LNCaP clone FGC (cell line): ENCODE measurements at regions not wholly inside any gene's neighbourhood (a gene's known extent, or its start where the extent isn't known, plus 50 kb on each side); places are given as distances from the start of the nearest gene placed in this dataset.

Experiments used
- DNase-seq: peaks from one replicate; pipeline ENCODE4 v3.0.0-alpha.2; 2011; ENCODE audit warnings: low read depth
- H3K4me3 ChIP-seq: 2 replicates; pipeline ENCODE4 v1.5.1; 2011; ENCODE audit warnings: mild to moderate bottlenecking, low read depth, low read length, control low read depth
- CTCF ChIP-seq: IDR thresholded peaks from 2 replicates; pipeline ENCODE4 v1.5.1; 2012; ENCODE audit warnings: mild to moderate bottlenecking; ENCODE audit not compliant: control insufficient read depth, insufficient read depth; ENCODE audit errors: extremely low read depth

- no peak overlapping the region for H3K4me3 ChIP-seq
- peak; percentile 69 for TF ChIP-seq CTCF
- peak; percentile 22 for DNase-seq
These were observed 425.9 kb downstream of the TMEM135 start for GRCh38 chr11:87463486-87464102.

GRCh38 chr11:87462171-87462570, 424.4 kb downstream of the TMEM135 start:
- H3K4me3 ChIP-seq, result no peak overlapping the region
- no peak for DNase-seq
- no peak for TF ChIP-seq CTCF

- H3K4me3 ChIP-seq, result no peak overlapping the region
- no peak for TF ChIP-seq CTCF
- no peak for DNase-seq
These were observed 423.3 kb downstream of the TMEM135 start for GRCh38 chr11:87460842-87461637.

GRCh38 chr11:87460279-87460678, 422.5 kb downstream of the TMEM135 start:
- no peak for TF ChIP-seq CTCF
- no peak overlapping the region for H3K4me3 ChIP-seq
- DNase-seq, result no peak

GRCh38 chr11:87459351-87459750, 421.6 kb downstream of the TMEM135 start:
- H3K4me3 ChIP-seq, result no peak overlapping the region
- no peak for DNase-seq
- no peak for TF ChIP-seq CTCF

GRCh38 chr11:87456499-87456898, 418.8 kb downstream of the TMEM135 start:
- no peak for TF ChIP-seq CTCF
- no peak for DNase-seq
- no peak overlapping the region for H3K4me3 ChIP-seq

GRCh38 chr11:87455180-87455579, 417.4 kb downstream of the TMEM135 start:
- no peak for DNase-seq
- TF ChIP-seq CTCF, result no peak
- H3K4me3 ChIP-seq, result no peak overlapping the region
